IMR-90 (cell line): ENCODE measurements at regions not wholly inside any gene's neighbourhood (a gene's known extent, or its start where the extent isn't known, plus 50 kb on each side); places are given as distances from the start of the nearest gene placed in this dataset.

Experiments
- ATAC-seq: fragments of 200-7000 bp; cut with Tn5 transposase; 2 replicates; pipeline ENCODE4 v1.9.1; 2020; ENCODE audit warnings: low read depth, mild to moderate bottlenecking, moderate library complexity
- BruUV-seq: library from RNA; stranded (reverse); fragments of 400-500 nt; replicated peaks from 2 replicates; lab custom pipeline; 2021; lab: Mats Ljungman, UMichigan
- CTCF ChIA-PET: fragments of 300-600 bp; formaldehyde crosslinking; extraction: SDS; loops from one replicate; lab custom pipeline; 2021; ENCODE audit warnings: antibody characterized with exemption; lab: Yijun Ruan, JAX
- POLR2A ChIA-PET: fragments of 300-600 bp; sonication (Branson Sonifier 250); formaldehyde crosslinking; loops from one replicate; lab custom pipeline; 2022; ENCODE audit warnings: antibody characterized with exemption; ENCODE audit not compliant: unreplicated experiment; lab: Charles Lee
- DNase-seq: peaks from one replicate; pipeline ENCODE4 v3.0.0; 2013
- H2AFZ ChIP-seq: replicated peaks from 2 replicates; pipeline ENCODE3; 2013; ENCODE audit warnings: low read length, mild to moderate bottlenecking; ENCODE audit not compliant: poor library complexity
- H2AK5ac ChIP-seq: 2 replicates; pipeline ENCODE4 v1.6.1; 2013; ENCODE audit warnings: low read depth, low read length, inconsistent platforms
- H2AK9ac ChIP-seq: replicated peaks from 2 replicates; pipeline ENCODE3; 2013; ENCODE audit warnings: mild to moderate bottlenecking, low read depth, low read length, moderate library complexity; ENCODE audit not compliant: poor library complexity
- H2BK120ac ChIP-seq: 2 replicates; pipeline ENCODE4 v1.6.1; 2013; ENCODE audit warnings: low read depth, low read length, inconsistent platforms
- H2BK15ac ChIP-seq: 3 replicates; pipeline ENCODE4 v1.6.1; 2013; ENCODE audit warnings: low read depth, low read length, inconsistent platforms
- H2BK20ac ChIP-seq: 2 replicates; pipeline ENCODE4 v1.6.1; 2013; ENCODE audit warnings: low read depth, mild to moderate bottlenecking, inconsistent platforms, low read length, moderate library complexity
- H2BK5ac ChIP-seq: 2 replicates; pipeline ENCODE4 v1.6.1; 2013; ENCODE audit warnings: mild to moderate bottlenecking, low read depth, low read length, inconsistent platforms; ENCODE audit not compliant: poor library complexity, severe bottlenecking
- H3K14ac ChIP-seq: replicated peaks from 2 replicates; pipeline ENCODE4 v1.6.1; 2013; ENCODE audit warnings: low read depth, low read length, inconsistent platforms
- H3K18ac ChIP-seq: 2 replicates; pipeline ENCODE4 v1.6.1; 2013; ENCODE audit warnings: low read depth, low read length, control low read depth
- H3K23ac ChIP-seq: 2 replicates; pipeline ENCODE4 v1.6.1; 2013; ENCODE audit warnings: low read depth, low read length, inconsistent platforms
- H3K27ac ChIP-seq: 2 replicates; pipeline ENCODE4 v1.5.1; 2013; ENCODE audit warnings: mild to moderate bottlenecking, control low read depth, low read length; ENCODE audit not compliant: insufficient read depth
- H3K27me3 ChIP-seq: 2 replicates; pipeline ENCODE4 v1.6.1; 2013; ENCODE audit warnings: low read length; ENCODE audit not compliant: control insufficient read depth, insufficient read depth
- H3K36me3 ChIP-seq: 2 replicates; pipeline ENCODE4 v1.6.1; 2013; ENCODE audit warnings: low read length, mixed read lengths; ENCODE audit not compliant: control insufficient read depth, insufficient read depth
- H3K4ac ChIP-seq: 2 replicates; pipeline ENCODE4 v1.6.1; 2013; ENCODE audit warnings: low read depth, low read length, inconsistent platforms
- H3K4me1 ChIP-seq: 2 replicates; pipeline ENCODE4 v1.6.1; 2013; ENCODE audit warnings: low read length, mixed read lengths; ENCODE audit not compliant: control insufficient read depth, insufficient read depth
- H3K4me2 ChIP-seq: 2 replicates; pipeline ENCODE4 v1.6.1; 2013; ENCODE audit warnings: low read depth, mild to moderate bottlenecking, control low read depth, low read length, moderate library complexity
- H3K4me3 ChIP-seq: 2 replicates; pipeline ENCODE4 v1.5.1; 2013; ENCODE audit warnings: low read depth, mild to moderate bottlenecking, control low read depth, low read length, moderate library complexity; ENCODE audit not compliant: insufficient read depth
- H3K56ac ChIP-seq: 2 replicates; pipeline ENCODE4 v1.6.1; 2013; ENCODE audit warnings: low read length, inconsistent platforms; ENCODE audit not compliant: insufficient read depth; ENCODE audit errors: extremely low read depth
- H3K79me1 ChIP-seq, 2 experiments: 2 replicates each; pipeline ENCODE4 v1.6.1; 2013; ENCODE audit warnings: low read length in 2 of 2, inconsistent platforms in 1 of 2, low read depth in 1 of 2
- H3K9ac ChIP-seq: 2 replicates; pipeline ENCODE4 v1.6.1; 2013; ENCODE audit warnings: low read depth, low read length, control low read depth
- H3K9me1 ChIP-seq: 2 replicates; pipeline ENCODE4 v1.6.1; 2013; ENCODE audit warnings: low read length, inconsistent platforms; ENCODE audit not compliant: insufficient read depth
- H3K9me3 ChIP-seq: 2 replicates; pipeline ENCODE4 v1.6.1; 2013; ENCODE audit warnings: low read length; ENCODE audit not compliant: control insufficient read depth, insufficient read depth
- H4K20me1 ChIP-seq: 2 replicates; pipeline ENCODE4 v1.6.1; 2013; ENCODE audit warnings: low read length, inconsistent platforms; ENCODE audit not compliant: insufficient read depth
- H4K5ac ChIP-seq: 2 replicates; pipeline ENCODE4 v1.6.1; 2013; ENCODE audit warnings: mild to moderate bottlenecking, low read depth, low read length, control low read depth
- H4K8ac ChIP-seq, 2 experiments: 2 replicates each; pipeline ENCODE4 v1.6.1; 2013; ENCODE audit warnings: low read depth in 2 of 2, low read length in 2 of 2, control low read depth in 1 of 2, inconsistent platforms in 1 of 2
- H4K91ac ChIP-seq: 2 replicates; pipeline ENCODE4 v1.6.1; 2013; ENCODE audit warnings: low read depth, low read length, inconsistent platforms; ENCODE audit not compliant: insufficient read depth
- CEBPB ChIP-seq: IDR thresholded peaks from 2 replicates; pipeline ENCODE4 v1.6.1; 2012; ENCODE audit warnings: low read depth, low read length, improper control_type of control experiment
- CTCF ChIP-seq: conservative IDR thresholded peaks from 2 replicates; pipeline ENCODE4 v1.5.1; 2012; ENCODE audit warnings: mild to moderate bottlenecking, low read depth, low read length, improper control_type of control experiment
- FOS ChIP-seq: fragments of 150-350 bp; IDR thresholded peaks from 2 replicates; pipeline ENCODE4 v1.6.1; 2016; ENCODE audit warnings: low read depth, low read length
- MAFK ChIP-seq: IDR thresholded peaks from 2 replicates; pipeline ENCODE4 v1.6.1; 2012; ENCODE audit warnings: low read depth, low read length, improper control_type of control experiment
- MAZ ChIP-seq: IDR thresholded peaks from 2 replicates; pipeline ENCODE4 v1.6.1; 2012; ENCODE audit warnings: low read depth, mild to moderate bottlenecking, low read length, improper control_type of control experiment, moderate library complexity, borderline replicate concordance
- NFE2L2 ChIP-seq: fragments of 150-350 bp; IDR thresholded peaks from 2 replicates; pipeline ENCODE4 v1.6.1; 2016; ENCODE audit warnings: low read depth, mild to moderate bottlenecking, low read length
- RCOR1 ChIP-seq: IDR thresholded peaks from 2 replicates; pipeline ENCODE4 v1.6.1; 2012; ENCODE audit warnings: mild to moderate bottlenecking, low read length, improper control_type of control experiment; ENCODE audit not compliant: insufficient replicate concordance
- RFX5 ChIP-seq: IDR thresholded peaks from 2 replicates; pipeline ENCODE4 v1.8.0; 2012; ENCODE audit warnings: low read depth, mild to moderate bottlenecking, low read length, moderate library complexity
- SMC3 ChIP-seq: fragments of 150-350 bp; IDR thresholded peaks from 2 replicates; pipeline ENCODE4 v1.6.1; 2016; ENCODE audit warnings: low read depth, mild to moderate bottlenecking, antibody characterized with exemption, low read length, moderate library complexity
- WGBS, 2 experiments: methylation state at CpG; one replicate each; pipeline versions ENCODE4 v1.1.5 to v1.1.7; 2013; ENCODE audit warnings: missing lambda C conversion rate in 2 of 2; ENCODE audit not compliant: insufficient read length in 1 of 2; ENCODE audit errors: extremely low coverage in 2 of 2; 5-methylcytosine and 5-hydroxymethylcytosine counted together
- dilution Hi-C: fragments of 300-500 bp; cut with HindIII; formaldehyde crosslinking; loops from one replicate; pipeline ENCODE4 v1.14.3; 2018; ENCODE audit warnings: low sequenced_read_pairs; ENCODE audit not compliant: unreplicated experiment
- in situ Hi-C: fragments of 300-500 bp; cut with MboI; formaldehyde crosslinking; loops from 3 replicates; pipeline ENCODE4 v1.14.3; 2019; ENCODE audit warnings: low sequenced_read_pairs, inconsistent platforms, mixed read lengths
- intact Hi-C: fragments of 100-400 bp; cut with micrococcal nuclease; formaldehyde crosslinking; loops from 2 replicates; pipeline ENCODE4 v1.10.0; 2022
- TF ChIP-seq, protein P1 (sequence below): fragments of 150-350 bp; IDR thresholded peaks from 2 replicates; pipeline ENCODE4 v1.6.1; 2016; ENCODE audit warnings: low read depth, mild to moderate bottlenecking, low read length, moderate library complexity, borderline replicate concordance

DNA sequence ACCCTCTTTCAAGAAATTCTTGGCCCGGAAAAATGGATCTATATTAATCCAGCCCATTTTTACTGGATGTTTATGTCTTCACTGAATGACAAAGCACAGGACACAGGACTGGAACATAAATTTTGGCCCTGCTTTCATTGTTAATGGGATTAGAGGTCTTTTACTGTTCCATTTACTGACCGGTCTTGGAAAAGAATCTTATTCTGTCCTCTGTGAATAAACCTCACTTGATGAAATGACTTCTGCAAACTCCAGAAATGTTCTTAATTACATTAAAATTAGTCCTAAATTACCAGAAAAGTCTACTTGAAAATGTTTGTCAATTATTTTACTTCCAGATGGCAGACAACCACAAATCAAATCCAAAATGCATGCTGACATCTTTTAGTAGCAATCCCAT is 79.3 kb upstream of the SLC24A5 start:
- Histone ChIP-seq H4K20me1 (no peaks in the 10 kb centered on the region), H2AK5ac (no peak overlapping the region), H3K79me1 (no peaks in the 10 kb centered on the region), H2BK5ac (no peak overlapping the region), H3K4me2 (no peak overlapping the region), H3K27me3 (peaks cover 2% of the 10 kb centered on the region; the same call in 1 of the 2 replicates), H4K91ac (no peak overlapping the region), H3K4ac (no peak overlapping the region), H3K9me3 (no peaks in the 10 kb centered on the region), H3K36me3 (no peaks in the 10 kb centered on the region), H2AFZ (no peak overlapping the region), H3K9ac (no peak overlapping the region), H3K9me1 (no peaks in the 10 kb centered on the region), H2BK15ac (no peak overlapping the region), H3K14ac (no peak overlapping the region), H4K5ac (no peak overlapping the region), H3K4me1 (no peaks in the 10 kb centered on the region), H2AK9ac (no peak overlapping the region), H3K4me3 (no peak overlapping the region), H4K8ac (no peak overlapping the region), H3K18ac (no peak overlapping the region), H3K27ac (no peak overlapping the region), H2BK120ac (no peak overlapping the region), H2BK20ac (no peak overlapping the region), H3K23ac (no peak overlapping the region), H3K56ac (no peak overlapping the region)
- no CpG with 5 or more reads among the region's 2 CpGs for WGBS, 2 experiments
- dilution Hi-C loops: no loop called here
- in situ Hi-C loops: no loop called here
- no peak for TF ChIP-seq CTCF
- TF ChIP-seq SMC3: no peak
- no peak for TF ChIP-seq FOS
- no peak for TF ChIP-seq RCOR1
- TF ChIP-seq NFE2L2: no peak
- TF ChIP-seq, protein P1, sequence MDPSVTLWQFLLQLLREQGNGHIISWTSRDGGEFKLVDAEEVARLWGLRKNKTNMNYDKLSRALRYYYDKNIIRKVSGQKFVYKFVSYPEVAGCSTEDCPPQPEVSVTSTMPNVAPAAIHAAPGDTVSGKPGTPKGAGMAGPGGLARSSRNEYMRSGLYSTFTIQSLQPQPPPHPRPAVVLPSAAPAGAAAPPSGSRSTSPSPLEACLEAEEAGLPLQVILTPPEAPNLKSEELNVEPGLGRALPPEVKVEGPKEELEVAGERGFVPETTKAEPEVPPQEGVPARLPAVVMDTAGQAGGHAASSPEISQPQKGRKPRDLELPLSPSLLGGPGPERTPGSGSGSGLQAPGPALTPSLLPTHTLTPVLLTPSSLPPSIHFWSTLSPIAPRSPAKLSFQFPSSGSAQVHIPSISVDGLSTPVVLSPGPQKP: no peak
- no peak for TF ChIP-seq CEBPB
- TF ChIP-seq MAFK: no peak
- no peak for TF ChIP-seq MAZ
- TF ChIP-seq RFX5: no peak
- ATAC-seq: no peak
- ChIA-PET POLR2A (no interaction called here), CTCF (no interaction called here)
- intact Hi-C loops: no loop called here
- no TSS peak for BruUV-seq
- no peak for DNase-seq
